ENCODE measurements at regions not wholly inside any gene's neighbourhood (a gene's known extent, or its start where the extent isn't known, plus 50 kb on each side); places are given as distances from the start of the nearest gene placed in this dataset.

DNA sequence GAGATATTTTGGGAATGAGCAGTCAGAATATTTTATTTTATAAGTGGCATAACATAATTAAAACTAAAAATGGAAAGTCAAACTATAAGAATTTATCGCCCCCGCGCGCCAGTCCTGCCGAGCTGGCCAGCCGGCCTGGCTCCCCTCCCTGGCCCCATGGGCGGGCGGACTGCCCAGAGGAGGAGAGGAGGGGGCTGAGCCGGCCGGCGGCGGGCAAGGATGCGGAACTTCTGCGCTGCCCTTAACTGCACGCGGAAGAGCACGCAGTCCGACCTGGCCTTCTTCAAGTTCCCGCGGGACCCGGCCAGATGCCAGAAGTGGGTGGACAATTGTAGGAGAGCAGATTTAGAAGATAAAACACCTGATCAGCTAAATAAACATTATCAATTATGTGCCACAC lies 96.8 kb downstream of the DKK1 start:
- ChIA-PET CTCF (no interaction called here), POLR2A (no interaction called here)
- H3K9me3 ChIP-seq: no peaks in the 10 kb centered on the region
- Mint-ChIP-seq H3K4me3 (no peak overlapping the region), H3K27me3 (no peaks in the 10 kb centered on the region), H3K9me3 (peaks cover 11 to 19% (median 13%) of the 10 kb centered on the region in 3 donors), H3K36me3 (no peaks in the 10 kb centered on the region), H3K27ac (no peak overlapping the region), H3K4me1 (no peaks in the 10 kb centered on the region)
- H3K4me3 ChIP-seq (ENCODE audit: control insufficient read depth in 1 of 2, extremely low read depth in 1 of 2, low read length in 1 of 2): no peak overlapping the region
- no peak for DNase-seq
- no peaks in the 10 kb centered on the region for H3K27me3 ChIP-seq (replicated peaks in 1 of 2; ENCODE audit: control insufficient read depth in 2 of 2, extremely low read depth in 1 of 2, insufficient read depth in 2 of 2, low read length in 1 of 2)
- WGBS (ENCODE audit: insufficient coverage): 93% methylated on average over 5 of the region's 21 CpGs
- H3K36me3 ChIP-seq (ENCODE audit: control insufficient read depth in 2 of 2, extremely low read depth in 1 of 2, insufficient read depth in 1 of 2, low read length in 1 of 2): no peaks in the 10 kb centered on the region
- no peaks in the 10 kb centered on the region for H3K4me1 ChIP-seq (ENCODE audit: control insufficient read depth in 1 of 2, extremely low read depth in 1 of 2, insufficient read depth in 2 of 2, low read length in 2 of 2)
- no peak for ATAC-seq (replicated peaks in 1 of 4)
- H3K27ac ChIP-seq (ENCODE audit: low read length): no peak overlapping the region

DNA sequence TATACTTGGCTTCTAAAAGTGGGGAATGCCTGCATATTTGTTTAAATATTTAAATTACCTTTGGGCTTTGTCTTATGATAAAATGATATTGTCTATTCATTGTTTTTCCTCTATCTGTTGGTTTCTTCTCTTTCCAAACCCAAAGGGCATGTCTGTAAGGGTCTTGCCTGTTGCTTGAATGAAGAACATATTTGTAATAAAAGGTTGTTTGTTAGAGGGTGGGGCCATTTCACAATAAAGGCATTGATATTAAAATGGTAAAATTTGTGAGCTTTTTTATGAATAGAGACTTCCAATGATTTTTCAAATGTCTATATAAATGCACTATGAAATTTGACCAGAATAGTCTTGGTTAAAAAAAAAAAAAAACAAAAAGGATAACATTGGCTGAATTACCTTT lies 105.2 kb downstream of the DKK1 start:
- ATAC-seq (replicated peaks in 1 of 4): no peak
- no peaks in the 10 kb centered on the region for H3K4me1 ChIP-seq (ENCODE audit: control insufficient read depth in 1 of 2, extremely low read depth in 1 of 2, insufficient read depth in 2 of 2, low read length in 2 of 2)
- POLR2A ChIA-PET: no interaction called here
- no peaks in the 10 kb centered on the region for H3K27me3 Mint-ChIP-seq
- H3K36me3 ChIP-seq (ENCODE audit: control insufficient read depth in 2 of 2, extremely low read depth in 1 of 2, insufficient read depth in 1 of 2, low read length in 1 of 2): no peaks in the 10 kb centered on the region
- CTCF ChIA-PET: no interaction called here
- H3K4me3 ChIP-seq (ENCODE audit: control insufficient read depth in 1 of 2, extremely low read depth in 1 of 2, low read length in 1 of 2): no peak overlapping the region
- peaks cover 0 to 2% (median 0%) of the 10 kb centered on the region in 3 donors for H3K9me3 Mint-ChIP-seq
- H3K27ac ChIP-seq (ENCODE audit: low read length): no peak overlapping the region
- H3K9me3 ChIP-seq: no peaks in the 10 kb centered on the region
- H3K36me3 Mint-ChIP-seq: no peaks in the 10 kb centered on the region
- H3K27ac Mint-ChIP-seq: no peak overlapping the region
- H3K4me1 Mint-ChIP-seq: no peaks in the 10 kb centered on the region
- DNase-seq: no peak
- no peaks in the 10 kb centered on the region for H3K27me3 ChIP-seq (replicated peaks in 1 of 2; ENCODE audit: control insufficient read depth in 2 of 2, extremely low read depth in 1 of 2, insufficient read depth in 2 of 2, low read length in 1 of 2)
- no peak overlapping the region for H3K4me3 Mint-ChIP-seq

DNA sequence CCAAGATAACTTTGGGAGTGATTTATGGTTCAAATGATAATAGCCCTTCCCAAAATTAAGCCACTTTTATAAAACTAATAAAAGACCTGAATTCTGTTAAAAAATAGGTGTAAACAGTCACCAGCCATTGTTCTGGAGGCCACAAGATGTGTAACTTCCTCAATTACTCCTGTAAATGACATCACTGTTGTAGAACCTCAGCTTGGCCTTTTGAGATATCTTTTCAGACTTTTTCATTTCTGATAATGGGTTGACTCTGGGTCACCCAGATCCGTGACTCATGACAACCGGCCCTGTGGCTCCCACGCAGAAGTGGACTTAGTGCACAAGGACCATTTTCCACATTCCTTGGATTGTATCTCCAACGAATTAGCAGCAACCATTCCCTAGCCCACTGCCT lies 106.6 kb downstream of the DKK1 start:
- 80% methylated on average over 1 of the region's 4 CpGs for WGBS (ENCODE audit: insufficient coverage)
- no peak overlapping the region for H3K27ac ChIP-seq (ENCODE audit: low read length)
- H3K4me3 Mint-ChIP-seq: no peak overlapping the region
- H3K36me3 Mint-ChIP-seq: no peaks in the 10 kb centered on the region
- H3K27me3 ChIP-seq (replicated peaks in 1 of 2; ENCODE audit: control insufficient read depth in 2 of 2, extremely low read depth in 1 of 2, insufficient read depth in 2 of 2, low read length in 1 of 2): no peaks in the 10 kb centered on the region
- POLR2A ChIA-PET: no interaction called here
- CTCF ChIA-PET: no interaction called here
- H3K4me1 ChIP-seq (ENCODE audit: control insufficient read depth in 1 of 2, extremely low read depth in 1 of 2, insufficient read depth in 2 of 2, low read length in 2 of 2): no peaks in the 10 kb centered on the region
- no peak overlapping the region for H3K27ac Mint-ChIP-seq
- H3K36me3 ChIP-seq (ENCODE audit: control insufficient read depth in 2 of 2, extremely low read depth in 1 of 2, insufficient read depth in 1 of 2, low read length in 1 of 2): no peaks in the 10 kb centered on the region
- H3K9me3 Mint-ChIP-seq: peaks cover 0 to 3% (median 0%) of the 10 kb centered on the region in 3 donors
- H3K4me1 Mint-ChIP-seq: no peaks in the 10 kb centered on the region
- H3K9me3 ChIP-seq: no peaks in the 10 kb centered on the region
- ATAC-seq (replicated peaks in 1 of 4) (no peak), DNase-seq (no peak)
- H3K4me3 ChIP-seq (ENCODE audit: control insufficient read depth in 1 of 2, extremely low read depth in 1 of 2, low read length in 1 of 2): no peak overlapping the region
- H3K27me3 Mint-ChIP-seq: no peaks in the 10 kb centered on the region

DNA sequence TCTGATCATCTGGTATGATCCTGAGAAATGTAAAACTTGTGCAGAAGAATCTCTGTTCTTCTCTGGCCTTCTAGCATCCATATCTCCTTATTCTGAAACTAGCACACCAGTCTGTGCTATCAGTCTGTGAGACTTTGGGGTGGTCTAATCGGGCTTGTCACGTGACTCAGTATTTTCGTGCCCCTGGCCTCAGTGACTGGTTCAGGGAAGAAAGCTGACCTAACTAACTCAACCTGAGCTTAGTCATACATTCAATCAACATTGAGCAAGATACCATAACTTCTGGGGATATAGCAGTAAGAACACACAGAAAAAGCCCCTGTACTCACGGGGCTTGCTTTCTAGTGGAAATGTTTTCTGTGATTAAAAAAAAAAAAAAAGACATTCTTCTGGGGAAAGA lies 109.3 kb downstream of the DKK1 start:
- CTCF ChIA-PET: no interaction called here

DNA sequence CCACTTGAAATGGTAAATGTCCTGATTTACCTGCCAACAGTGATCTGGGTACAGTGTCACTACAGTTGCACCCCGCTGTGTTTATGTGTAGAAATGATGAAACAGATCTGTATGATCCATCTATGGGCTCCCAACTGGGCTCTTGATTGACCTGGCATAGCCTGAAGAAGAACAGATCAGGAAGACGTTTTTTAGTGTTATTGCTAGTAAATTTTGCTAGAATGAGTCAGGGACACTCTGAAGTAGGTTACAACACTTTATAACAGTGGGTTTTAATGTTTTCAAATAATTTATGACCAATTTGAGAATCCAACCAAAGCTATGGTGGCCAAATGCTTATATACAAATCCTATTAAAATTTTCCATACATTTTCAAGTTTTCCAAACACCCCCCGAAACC lies 110.3 kb downstream of the DKK1 start:
- Mint-ChIP-seq H3K36me3 (no peaks in the 10 kb centered on the region), H3K4me3 (no peak overlapping the region), H3K27ac (no peak overlapping the region), H3K27me3 (no peaks in the 10 kb centered on the region), H3K4me1 (no peaks in the 10 kb centered on the region), H3K9me3 (peaks cover 0 to 3% (median 0%) of the 10 kb centered on the region in 3 donors)
- ChIA-PET POLR2A (no interaction called here), CTCF (no interaction called here)
- Histone ChIP-seq H3K36me3 (ENCODE audit: control insufficient read depth in 2 of 2, extremely low read depth in 1 of 2, insufficient read depth in 1 of 2, low read length in 1 of 2) (no peaks in the 10 kb centered on the region), H3K4me1 (ENCODE audit: control insufficient read depth in 1 of 2, extremely low read depth in 1 of 2, insufficient read depth in 2 of 2, low read length in 2 of 2) (no peaks in the 10 kb centered on the region), H3K27ac (ENCODE audit: low read length) (no peak overlapping the region), H3K4me3 (ENCODE audit: control insufficient read depth in 1 of 2, extremely low read depth in 1 of 2, low read length in 1 of 2) (no peak overlapping the region), H3K27me3 (replicated peaks in 1 of 2; ENCODE audit: control insufficient read depth in 2 of 2, extremely low read depth in 1 of 2, insufficient read depth in 2 of 2, low read length in 1 of 2) (no peaks in the 10 kb centered on the region), H3K9me3 (no peaks in the 10 kb centered on the region)
- no peak for DNase-seq
- no peak for ATAC-seq (replicated peaks in 1 of 4)
- 50% methylated on average over 1 of the region's 3 CpGs for WGBS (ENCODE audit: insufficient coverage)

More for the DNA sequence above, 109.3 kb downstream of the DKK1 start:
- WGBS (ENCODE audit: insufficient coverage): 67% methylated on average over 3 of the region's 4 CpGs
- H3K4me3 ChIP-seq (ENCODE audit: control insufficient read depth in 1 of 2, extremely low read depth in 1 of 2, low read length in 1 of 2): no peak overlapping the region
- H3K9me3 ChIP-seq: no peaks in the 10 kb centered on the region
- H3K27me3 ChIP-seq (replicated peaks in 1 of 2; ENCODE audit: control insufficient read depth in 2 of 2, extremely low read depth in 1 of 2, insufficient read depth in 2 of 2, low read length in 1 of 2): no peaks in the 10 kb centered on the region
- POLR2A ChIA-PET: no interaction called here
- ATAC-seq (replicated peaks in 1 of 4) (no peak), DNase-seq (no peak)
- H3K36me3 ChIP-seq (ENCODE audit: control insufficient read depth in 2 of 2, extremely low read depth in 1 of 2, insufficient read depth in 1 of 2, low read length in 1 of 2): no peaks in the 10 kb centered on the region
- H3K36me3 Mint-ChIP-seq: no peaks in the 10 kb centered on the region
- no peak overlapping the region for H3K27ac Mint-ChIP-seq
- no peaks in the 10 kb centered on the region for H3K4me1 Mint-ChIP-seq
- H3K4me1 ChIP-seq (ENCODE audit: control insufficient read depth in 1 of 2, extremely low read depth in 1 of 2, insufficient read depth in 2 of 2, low read length in 2 of 2): no peaks in the 10 kb centered on the region
- H3K27me3 Mint-ChIP-seq: no peaks in the 10 kb centered on the region
- no peak overlapping the region for H3K4me3 Mint-ChIP-seq
- H3K9me3 Mint-ChIP-seq: peaks cover 0 to 3% (median 0%) of the 10 kb centered on the region in 3 donors
- H3K27ac ChIP-seq (ENCODE audit: low read length): no peak overlapping the region

DNA sequence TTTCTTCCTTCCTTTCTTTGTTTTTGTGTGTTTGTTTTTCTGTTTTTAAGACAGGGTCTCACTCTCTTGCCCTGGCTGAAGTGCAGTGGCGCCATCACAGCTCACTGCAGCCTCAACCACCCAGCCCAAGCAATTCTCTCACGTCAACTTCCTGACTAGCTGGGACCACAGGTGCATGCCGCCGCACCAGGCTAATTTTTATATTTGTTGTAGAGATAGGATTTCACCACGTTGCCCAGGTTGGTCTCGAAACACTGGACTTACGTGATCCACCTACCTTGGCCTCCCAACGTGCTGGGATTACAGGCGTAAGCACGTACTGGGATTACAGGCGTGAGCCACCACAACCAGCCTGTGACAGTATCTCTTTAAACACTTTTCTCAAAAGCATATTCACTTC lies 120.7 kb downstream of the DKK1 start:
- no peaks in the 10 kb centered on the region for H3K27me3 ChIP-seq (replicated peaks in 1 of 2; ENCODE audit: control insufficient read depth in 2 of 2, extremely low read depth in 1 of 2, insufficient read depth in 2 of 2, low read length in 1 of 2)
- POLR2A ChIA-PET: no interaction called here
- H3K4me1 ChIP-seq (ENCODE audit: control insufficient read depth in 1 of 2, extremely low read depth in 1 of 2, insufficient read depth in 2 of 2, low read length in 2 of 2): no peaks in the 10 kb centered on the region
- Mint-ChIP-seq H3K4me1 (no peaks in the 10 kb centered on the region), H3K9me3 (peaks cover 0 to 5% (median 3%) of the 10 kb centered on the region in 3 donors), H3K4me3 (no peak overlapping the region), H3K27ac (no peak overlapping the region), H3K36me3 (no peaks in the 10 kb centered on the region), H3K27me3 (no peaks in the 10 kb centered on the region)
- no peaks in the 10 kb centered on the region for H3K9me3 ChIP-seq
- DNase-seq (no peak), ATAC-seq (replicated peaks in 1 of 4) (no peak)
- no peak overlapping the region for H3K4me3 ChIP-seq (ENCODE audit: control insufficient read depth in 1 of 2, extremely low read depth in 1 of 2, low read length in 1 of 2)
- H3K27ac ChIP-seq (ENCODE audit: low read length): no peak overlapping the region
- H3K36me3 ChIP-seq (ENCODE audit: control insufficient read depth in 2 of 2, extremely low read depth in 1 of 2, insufficient read depth in 1 of 2, low read length in 1 of 2): no peaks in the 10 kb centered on the region
- 70% methylated on average over 7 of the region's 11 CpGs for WGBS (ENCODE audit: insufficient coverage)
- CTCF ChIA-PET: no interaction called here

DNA sequence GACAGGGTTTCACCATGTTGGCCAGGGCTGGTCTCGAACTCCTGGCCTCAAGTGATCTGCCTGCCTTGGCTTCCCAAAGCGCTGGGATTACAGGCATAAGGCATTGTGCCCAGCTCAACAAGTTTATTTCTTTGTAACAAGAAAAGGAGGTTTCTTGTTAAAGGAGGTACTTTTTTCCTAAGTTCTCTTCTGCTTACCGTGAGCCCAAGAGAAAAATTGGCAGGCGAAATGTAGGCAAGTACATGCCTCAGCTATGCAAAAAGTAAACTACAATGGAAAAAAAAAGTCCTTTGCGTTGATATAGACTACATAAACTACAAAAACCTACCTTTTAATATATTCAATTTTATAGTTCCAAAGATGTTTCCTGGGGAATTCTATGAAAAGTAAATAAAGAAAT lies 122.6 kb downstream of the DKK1 start:
- Histone ChIP-seq H3K9me3 (no peaks in the 10 kb centered on the region), H3K4me1 (ENCODE audit: control insufficient read depth in 1 of 2, extremely low read depth in 1 of 2, insufficient read depth in 2 of 2, low read length in 2 of 2) (no peaks in the 10 kb centered on the region), H3K4me3 (ENCODE audit: control insufficient read depth in 1 of 2, extremely low read depth in 1 of 2, low read length in 1 of 2) (no peak overlapping the region), H3K27ac (ENCODE audit: low read length) (no peak overlapping the region), H3K36me3 (ENCODE audit: control insufficient read depth in 2 of 2, extremely low read depth in 1 of 2, insufficient read depth in 1 of 2, low read length in 1 of 2) (no peaks in the 10 kb centered on the region), H3K27me3 (replicated peaks in 1 of 2; ENCODE audit: control insufficient read depth in 2 of 2, extremely low read depth in 1 of 2, insufficient read depth in 2 of 2, low read length in 1 of 2) (no peaks in the 10 kb centered on the region)
- ATAC-seq (replicated peaks in 1 of 4): no peak
- 80% methylated on average over 1 of the region's 5 CpGs for WGBS (ENCODE audit: insufficient coverage)
- ChIA-PET CTCF (no interaction called here), POLR2A (no interaction called here)
- Mint-ChIP-seq H3K27ac (no peak overlapping the region), H3K4me3 (no peak overlapping the region), H3K36me3 (no peaks in the 10 kb centered on the region), H3K9me3 (peaks cover 0 to 3% (median 3%) of the 10 kb centered on the region in 3 donors), H3K4me1 (no peaks in the 10 kb centered on the region), H3K27me3 (no peaks in the 10 kb centered on the region)
- no peak for DNase-seq
